Neural cell (in vitro differentiated cells): ENCODE measurements at regions not wholly inside any gene's neighbourhood (a gene's known extent, or its start where the extent isn't known, plus 50 kb on each side); places are given as distances from the start of the nearest gene placed in this dataset.

Experiments used
- H2AFZ ChIP-seq: fragments of 200-600, 300-800 bp; sonication (generic), shearing (Covaris generic); 2 replicates; pipeline ENCODE4 v1.6.0; 2014; ENCODE audit warnings: low read depth, mild to moderate bottlenecking, antibody characterized with exemption, low read length, moderate library complexity
- H3F3A ChIP-seq: fragments of 200-600 bp; shearing (Covaris generic); 2 replicates; pipeline ENCODE4 v1.6.1; 2016; ENCODE audit warnings: mild to moderate bottlenecking, moderate library complexity, mixed read lengths, antibody characterized with exemption, low read length; ENCODE audit not compliant: insufficient read depth, poor library complexity, severe bottlenecking
- H3K27ac ChIP-seq: fragments of 200-600, 300-800 bp; sonication (generic), shearing (Covaris generic); 2 replicates; pipeline ENCODE4 v1.5.1; 2014; ENCODE audit warnings: mild to moderate bottlenecking, low read length, moderate library complexity
- H3K27me3 ChIP-seq: fragments of 300-800, 200-600 bp; sonication (generic), shearing (Covaris generic); 2 replicates; pipeline ENCODE4 v1.6.0; 2014; ENCODE audit warnings: mild to moderate bottlenecking, low read depth, low read length, moderate library complexity; ENCODE audit not compliant: insufficient read depth
- H3K36me3 ChIP-seq: fragments of 300-800, 200-600 bp; sonication (generic), shearing (Covaris generic); 2 replicates; pipeline ENCODE4 v1.5.1; 2014; ENCODE audit warnings: mild to moderate bottlenecking, antibody characterized with exemption, low read length, moderate library complexity; ENCODE audit not compliant: insufficient read depth
- H3K4me2 ChIP-seq: fragments of 300-800, 200-600 bp; sonication (generic), shearing (Covaris generic); 2 replicates; pipeline ENCODE4 v1.6.0; 2014; ENCODE audit warnings: mild to moderate bottlenecking, low read length
- H3K4me3 ChIP-seq: fragments of 300-800, 200-600 bp; sonication (generic), shearing (Covaris generic); 2 replicates; pipeline ENCODE4 v1.5.1; 2014; ENCODE audit warnings: mild to moderate bottlenecking, low read length, moderate library complexity
- H3K79me2 ChIP-seq: fragments of 200-600 bp; shearing (Covaris generic); replicated peaks from 2 replicates; pipeline ENCODE4 v1.6.0; 2014; ENCODE audit warnings: mild to moderate bottlenecking, low read length, moderate library complexity; ENCODE audit not compliant: insufficient read depth
- H3K9ac ChIP-seq: fragments of 300-800, 200-600 bp; sonication (generic), shearing (Covaris generic); 2 replicates; pipeline ENCODE4 v1.6.1; 2016; ENCODE audit warnings: mild to moderate bottlenecking, low read length, mixed read lengths
- H3K9me2 ChIP-seq: fragments of 200-600 bp; shearing (Covaris generic); 2 replicates; pipeline ENCODE4 v1.6.1; 2016; ENCODE audit warnings: mild to moderate bottlenecking, low read length, mixed read lengths; ENCODE audit not compliant: insufficient read depth
- H3K9me3 ChIP-seq: fragments of 200-600, 300-800 bp; sonication (generic), shearing (Covaris generic); 2 replicates; pipeline ENCODE4 v1.6.1; 2016; ENCODE audit warnings: mild to moderate bottlenecking, mixed run types, low read length, moderate library complexity, mixed read lengths
- H4K20me1 ChIP-seq: fragments of 200-600 bp; shearing (Covaris generic); 2 replicates; pipeline ENCODE4 v1.6.1; 2016; ENCODE audit warnings: mild to moderate bottlenecking, mixed run types; ENCODE audit not compliant: insufficient read depth
- EP300 ChIP-seq: fragments of 450-650 bp; conservative IDR thresholded peaks from 2 replicates; pipeline ENCODE4 v1.6.1; 2014; ENCODE audit warnings: antibody characterized with exemption, mild to moderate bottlenecking, moderate library complexity; ENCODE audit not compliant: poor library complexity, severe bottlenecking
- RAD21 ChIP-seq: fragments of 450-650 bp; conservative IDR thresholded peaks from 2 replicates; pipeline ENCODE4 v1.6.1; 2014; ENCODE audit warnings: antibody characterized with exemption, mild to moderate bottlenecking, moderate library complexity
- SMC3 ChIP-seq: fragments of 450-650 bp; conservative IDR thresholded peaks from 2 replicates; pipeline ENCODE4 v1.6.1; 2014; ENCODE audit warnings: antibody characterized with exemption, mild to moderate bottlenecking, moderate library complexity; ENCODE audit not compliant: poor library complexity
- TAF1 ChIP-seq: IDR thresholded peaks from 2 replicates; pipeline ENCODE4 v1.6.1; 2012; ENCODE audit warnings: low read depth
- TF ChIP-seq, protein P1 (sequence below): IDR thresholded peaks from 2 replicates; pipeline ENCODE4 v1.6.1; 2012; ENCODE audit warnings: borderline replicate concordance
- TF ChIP-seq, protein P2 (sequence below): fragments of 450-650 bp; IDR thresholded peaks from 2 replicates; pipeline ENCODE4 v1.5.1; 2014; ENCODE audit warnings: antibody characterized with exemption, mild to moderate bottlenecking, moderate library complexity; ENCODE audit not compliant: poor library complexity, severe bottlenecking

DNA sequence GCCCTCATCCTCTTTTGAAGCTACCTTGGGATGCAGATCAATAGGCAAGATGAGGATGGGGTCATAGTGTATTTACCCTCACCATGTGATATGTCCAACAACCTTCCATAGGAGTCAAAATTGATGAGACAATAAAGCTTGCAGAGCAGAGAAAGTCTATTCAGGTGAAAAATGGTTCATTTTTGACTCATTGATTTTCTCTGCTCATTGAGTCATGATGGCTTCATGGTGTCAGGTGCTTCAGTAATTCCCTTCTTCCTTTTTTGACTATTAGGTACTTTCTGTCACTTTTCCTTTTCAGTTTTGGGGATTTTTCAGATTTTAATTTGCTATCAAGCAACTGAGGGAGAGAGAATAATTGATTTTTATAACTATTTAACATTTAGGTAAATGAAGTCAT, 55.9 kb upstream of the IL2 start:
- no peaks in the 10 kb centered on the region for H3K9me3 ChIP-seq
- no peaks in the 10 kb centered on the region for H3K27me3 ChIP-seq
- TF ChIP-seq RAD21 (no peak), EP300 (no peak)
- TF ChIP-seq, protein P1, sequence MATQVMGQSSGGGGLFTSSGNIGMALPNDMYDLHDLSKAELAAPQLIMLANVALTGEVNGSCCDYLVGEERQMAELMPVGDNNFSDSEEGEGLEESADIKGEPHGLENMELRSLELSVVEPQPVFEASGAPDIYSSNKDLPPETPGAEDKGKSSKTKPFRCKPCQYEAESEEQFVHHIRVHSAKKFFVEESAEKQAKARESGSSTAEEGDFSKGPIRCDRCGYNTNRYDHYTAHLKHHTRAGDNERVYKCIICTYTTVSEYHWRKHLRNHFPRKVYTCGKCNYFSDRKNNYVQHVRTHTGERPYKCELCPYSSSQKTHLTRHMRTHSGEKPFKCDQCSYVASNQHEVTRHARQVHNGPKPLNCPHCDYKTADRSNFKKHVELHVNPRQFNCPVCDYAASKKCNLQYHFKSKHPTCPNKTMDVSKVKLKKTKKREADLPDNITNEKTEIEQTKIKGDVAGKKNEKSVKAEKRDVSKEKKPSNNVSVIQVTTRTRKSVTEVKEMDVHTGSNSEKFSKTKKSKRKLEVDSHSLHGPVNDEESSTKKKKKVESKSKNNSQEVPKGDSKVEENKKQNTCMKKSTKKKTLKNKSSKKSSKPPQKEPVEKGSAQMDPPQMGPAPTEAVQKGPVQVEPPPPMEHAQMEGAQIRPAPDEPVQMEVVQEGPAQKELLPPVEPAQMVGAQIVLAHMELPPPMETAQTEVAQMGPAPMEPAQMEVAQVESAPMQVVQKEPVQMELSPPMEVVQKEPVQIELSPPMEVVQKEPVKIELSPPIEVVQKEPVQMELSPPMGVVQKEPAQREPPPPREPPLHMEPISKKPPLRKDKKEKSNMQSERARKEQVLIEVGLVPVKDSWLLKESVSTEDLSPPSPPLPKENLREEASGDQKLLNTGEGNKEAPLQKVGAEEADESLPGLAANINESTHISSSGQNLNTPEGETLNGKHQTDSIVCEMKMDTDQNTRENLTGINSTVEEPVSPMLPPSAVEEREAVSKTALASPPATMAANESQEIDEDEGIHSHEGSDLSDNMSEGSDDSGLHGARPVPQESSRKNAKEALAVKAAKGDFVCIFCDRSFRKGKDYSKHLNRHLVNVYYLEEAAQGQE, result no peak
- H3K27ac ChIP-seq, result no peak overlapping the region
- H3K9ac ChIP-seq, result no peak overlapping the region
- no peak overlapping the region for H3K4me3 ChIP-seq
- no peaks in the 10 kb centered on the region for H4K20me1 ChIP-seq
- no peaks in the 10 kb centered on the region for H3K9me2 ChIP-seq
- H3K4me2 ChIP-seq, result no peak overlapping the region
- H3K79me2 ChIP-seq, result no peaks in the 10 kb centered on the region
- no peaks in the 10 kb centered on the region for H3K36me3 ChIP-seq
- no peaks in the 10 kb centered on the region for H3F3A ChIP-seq
- H2AFZ ChIP-seq, result no peak overlapping the region

DNA sequence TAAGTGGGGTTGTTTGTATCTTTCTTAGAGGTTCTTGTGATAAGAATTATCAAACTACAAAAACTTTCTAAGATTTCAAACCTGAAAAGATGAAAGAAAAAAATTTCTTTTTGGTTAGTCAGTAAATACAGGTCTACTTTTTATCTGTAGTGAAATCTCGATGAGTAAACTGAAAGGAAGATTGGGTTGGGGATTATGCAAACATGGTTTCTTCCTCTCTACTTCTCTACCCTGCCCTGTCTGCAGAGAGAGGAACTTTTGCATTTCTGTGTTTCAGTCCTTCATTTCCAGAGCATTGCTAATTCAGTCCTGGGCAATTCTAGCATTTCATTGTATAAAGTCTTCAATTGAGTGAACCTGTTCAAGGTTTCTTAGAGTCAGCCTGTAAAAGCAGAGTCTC, 51.6 kb upstream of the IL2 start:
- Histone ChIP-seq H3K27ac (no peak overlapping the region), H3K9ac (no peak overlapping the region), H3K4me3 (no peak overlapping the region), H3K9me3 (no peaks in the 10 kb centered on the region), H3K79me2 (no peaks in the 10 kb centered on the region), H3K27me3 (no peaks in the 10 kb centered on the region), H3K9me2 (no peaks in the 10 kb centered on the region), H4K20me1 (no peaks in the 10 kb centered on the region), H3K4me2 (no peak overlapping the region), H3F3A (no peaks in the 10 kb centered on the region), H3K36me3 (no peaks in the 10 kb centered on the region), H2AFZ (no peak overlapping the region)
- TF ChIP-seq SMC3 (no peak), TAF1 (no peak)
- TF ChIP-seq, protein P1, result no peak
- TF ChIP-seq, protein P2, sequence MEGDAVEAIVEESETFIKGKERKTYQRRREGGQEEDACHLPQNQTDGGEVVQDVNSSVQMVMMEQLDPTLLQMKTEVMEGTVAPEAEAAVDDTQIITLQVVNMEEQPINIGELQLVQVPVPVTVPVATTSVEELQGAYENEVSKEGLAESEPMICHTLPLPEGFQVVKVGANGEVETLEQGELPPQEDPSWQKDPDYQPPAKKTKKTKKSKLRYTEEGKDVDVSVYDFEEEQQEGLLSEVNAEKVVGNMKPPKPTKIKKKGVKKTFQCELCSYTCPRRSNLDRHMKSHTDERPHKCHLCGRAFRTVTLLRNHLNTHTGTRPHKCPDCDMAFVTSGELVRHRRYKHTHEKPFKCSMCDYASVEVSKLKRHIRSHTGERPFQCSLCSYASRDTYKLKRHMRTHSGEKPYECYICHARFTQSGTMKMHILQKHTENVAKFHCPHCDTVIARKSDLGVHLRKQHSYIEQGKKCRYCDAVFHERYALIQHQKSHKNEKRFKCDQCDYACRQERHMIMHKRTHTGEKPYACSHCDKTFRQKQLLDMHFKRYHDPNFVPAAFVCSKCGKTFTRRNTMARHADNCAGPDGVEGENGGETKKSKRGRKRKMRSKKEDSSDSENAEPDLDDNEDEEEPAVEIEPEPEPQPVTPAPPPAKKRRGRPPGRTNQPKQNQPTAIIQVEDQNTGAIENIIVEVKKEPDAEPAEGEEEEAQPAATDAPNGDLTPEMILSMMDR, result no peak
